ENCODE measurements at regions not wholly inside any gene's neighbourhood (a gene's known extent, or its start where the extent isn't known, plus 50 kb on each side); places are given as distances from the start of the nearest gene placed in this dataset.

GRCh38 chr19:16015805-16016173, 60.5 kb upstream of the TPM4 start:
- Histone ChIP-seq H3K9ac (ENCODE audit: low read depth, low read length) (no peak overlapping the region), H3K9me3 (ENCODE audit: control insufficient read depth, insufficient read depth, low read length) (peaks cover 90% of the 10 kb centered on the region), H3K36me3 (ENCODE audit: control insufficient read depth, insufficient read depth, low read length) (no peaks in the 10 kb centered on the region), H3K4me1 (ENCODE audit: control insufficient read depth, insufficient read depth, low read length) (no peaks in the 10 kb centered on the region), H3K27ac (ENCODE audit: low read depth, low read length) (no peak overlapping the region), H3K27me3 (ENCODE audit: control insufficient read depth, insufficient read depth, low read length) (no peaks in the 10 kb centered on the region), H3K4me3 (ENCODE audit: low read depth, low read length) (no peak overlapping the region)

- no peaks in the 10 kb centered on the region for H3K36me3 ChIP-seq (ENCODE audit: control insufficient read depth, insufficient read depth, low read length)
- no peak overlapping the region for H3K27ac ChIP-seq (ENCODE audit: low read depth, low read length)
- H3K9me3 ChIP-seq (ENCODE audit: control insufficient read depth, insufficient read depth, low read length): peaks cover 87% of the 10 kb centered on the region
- no peak overlapping the region for H3K4me3 ChIP-seq (ENCODE audit: low read depth, low read length)
- no peaks in the 10 kb centered on the region for H3K27me3 ChIP-seq (ENCODE audit: control insufficient read depth, insufficient read depth, low read length)
- no peaks in the 10 kb centered on the region for H3K4me1 ChIP-seq (ENCODE audit: control insufficient read depth, insufficient read depth, low read length)
- H3K9ac ChIP-seq (ENCODE audit: low read depth, low read length): no peak overlapping the region
These were observed 59.8 kb upstream of the TPM4 start for GRCh38 chr19:16016226-16017137.

- Histone ChIP-seq H3K4me3 (ENCODE audit: low read depth, low read length) (no peak overlapping the region), H3K27me3 (ENCODE audit: control insufficient read depth, insufficient read depth, low read length) (no peaks in the 10 kb centered on the region), H3K9me3 (ENCODE audit: control insufficient read depth, insufficient read depth, low read length) (peaks cover 87% of the 10 kb centered on the region), H3K9ac (ENCODE audit: low read depth, low read length) (no peak overlapping the region), H3K36me3 (ENCODE audit: control insufficient read depth, insufficient read depth, low read length) (no peaks in the 10 kb centered on the region), H3K27ac (ENCODE audit: low read depth, low read length) (no peak overlapping the region), H3K4me1 (ENCODE audit: control insufficient read depth, insufficient read depth, low read length) (no peaks in the 10 kb centered on the region)
These were observed 59.2 kb upstream of the TPM4 start for GRCh38 chr19:16017138-16017490.

- Histone ChIP-seq H3K4me1 (ENCODE audit: control insufficient read depth, insufficient read depth, low read length) (no peaks in the 10 kb centered on the region), H3K4me3 (ENCODE audit: low read depth, low read length) (no peak overlapping the region), H3K9ac (ENCODE audit: low read depth, low read length) (no peak overlapping the region), H3K9me3 (ENCODE audit: control insufficient read depth, insufficient read depth, low read length) (peaks cover 78% of the 10 kb centered on the region), H3K27me3 (ENCODE audit: control insufficient read depth, insufficient read depth, low read length) (no peaks in the 10 kb centered on the region), H3K27ac (ENCODE audit: low read depth, low read length) (no peak overlapping the region), H3K36me3 (ENCODE audit: control insufficient read depth, insufficient read depth, low read length) (no peaks in the 10 kb centered on the region)
These were observed 58.1 kb upstream of the TPM4 start for GRCh38 chr19:16018106-16018755.

GRCh38 chr19:16018801-16019551, 57.3 kb upstream of the TPM4 start:
- Histone ChIP-seq H3K4me3 (ENCODE audit: low read depth, low read length) (no peak overlapping the region), H3K9ac (ENCODE audit: low read depth, low read length) (no peak overlapping the region), H3K27ac (ENCODE audit: low read depth, low read length) (no peak overlapping the region), H3K36me3 (ENCODE audit: control insufficient read depth, insufficient read depth, low read length) (no peaks in the 10 kb centered on the region), H3K4me1 (ENCODE audit: control insufficient read depth, insufficient read depth, low read length) (no peaks in the 10 kb centered on the region), H3K9me3 (ENCODE audit: control insufficient read depth, insufficient read depth, low read length) (peaks cover 76% of the 10 kb centered on the region), H3K27me3 (ENCODE audit: control insufficient read depth, insufficient read depth, low read length) (no peaks in the 10 kb centered on the region)

GRCh38 chr19:16019691-16020448, 56.4 kb upstream of the TPM4 start:
- Histone ChIP-seq H3K27me3 (ENCODE audit: control insufficient read depth, insufficient read depth, low read length) (no peaks in the 10 kb centered on the region), H3K9ac (ENCODE audit: low read depth, low read length) (no peak overlapping the region), H3K4me3 (ENCODE audit: low read depth, low read length) (no peak overlapping the region), H3K4me1 (ENCODE audit: control insufficient read depth, insufficient read depth, low read length) (no peaks in the 10 kb centered on the region), H3K36me3 (ENCODE audit: control insufficient read depth, insufficient read depth, low read length) (no peaks in the 10 kb centered on the region), H3K9me3 (ENCODE audit: control insufficient read depth, insufficient read depth, low read length) (peaks cover 73% of the 10 kb centered on the region), H3K27ac (ENCODE audit: low read depth, low read length) (no peak overlapping the region)

GRCh38 chr19:16021796-16022195, 54.5 kb upstream of the TPM4 start:
- no peak overlapping the region for H3K9ac ChIP-seq (ENCODE audit: low read depth, low read length)
- no peak overlapping the region for H3K4me3 ChIP-seq (ENCODE audit: low read depth, low read length)
- peaks cover 58% of the 10 kb centered on the region for H3K9me3 ChIP-seq (ENCODE audit: control insufficient read depth, insufficient read depth, low read length)
- H3K27me3 ChIP-seq (ENCODE audit: control insufficient read depth, insufficient read depth, low read length): no peaks in the 10 kb centered on the region
- no peak overlapping the region for H3K27ac ChIP-seq (ENCODE audit: low read depth, low read length)
- no peaks in the 10 kb centered on the region for H3K4me1 ChIP-seq (ENCODE audit: control insufficient read depth, insufficient read depth, low read length)
- no peaks in the 10 kb centered on the region for H3K36me3 ChIP-seq (ENCODE audit: control insufficient read depth, insufficient read depth, low read length)

- no peak overlapping the region for H3K4me3 ChIP-seq (ENCODE audit: low read depth, low read length)
- no peaks in the 10 kb centered on the region for H3K27me3 ChIP-seq (ENCODE audit: control insufficient read depth, insufficient read depth, low read length)
- H3K27ac ChIP-seq (ENCODE audit: low read depth, low read length): no peak overlapping the region
- no peak overlapping the region for H3K9ac ChIP-seq (ENCODE audit: low read depth, low read length)
- H3K4me1 ChIP-seq (ENCODE audit: control insufficient read depth, insufficient read depth, low read length): no peaks in the 10 kb centered on the region
- H3K36me3 ChIP-seq (ENCODE audit: control insufficient read depth, insufficient read depth, low read length): no peaks in the 10 kb centered on the region
- peaks cover 54% of the 10 kb centered on the region for H3K9me3 ChIP-seq (ENCODE audit: control insufficient read depth, insufficient read depth, low read length)
These were observed 54.0 kb upstream of the TPM4 start for GRCh38 chr19:16022251-16022650.

- no peak overlapping the region for H3K9ac ChIP-seq (ENCODE audit: low read depth, low read length)
- no peaks in the 10 kb centered on the region for H3K4me1 ChIP-seq (ENCODE audit: control insufficient read depth, insufficient read depth, low read length)
- H3K9me3 ChIP-seq (ENCODE audit: control insufficient read depth, insufficient read depth, low read length): peaks cover 49% of the 10 kb centered on the region
- no peaks in the 10 kb centered on the region for H3K27me3 ChIP-seq (ENCODE audit: control insufficient read depth, insufficient read depth, low read length)
- no peak overlapping the region for H3K27ac ChIP-seq (ENCODE audit: low read depth, low read length)
- no peak overlapping the region for H3K4me3 ChIP-seq (ENCODE audit: low read depth, low read length)
- H3K36me3 ChIP-seq (ENCODE audit: control insufficient read depth, insufficient read depth, low read length): no peaks in the 10 kb centered on the region
These were observed 53.6 kb upstream of the TPM4 start for GRCh38 chr19:16022681-16023080.

GRCh38 chr19:16023146-16023915, 53.0 kb upstream of the TPM4 start:
- Histone ChIP-seq H3K9ac (ENCODE audit: low read depth, low read length) (no peak overlapping the region), H3K36me3 (ENCODE audit: control insufficient read depth, insufficient read depth, low read length) (no peaks in the 10 kb centered on the region), H3K9me3 (ENCODE audit: control insufficient read depth, insufficient read depth, low read length) (peaks cover 43% of the 10 kb centered on the region), H3K4me3 (ENCODE audit: low read depth, low read length) (no peak overlapping the region), H3K27me3 (ENCODE audit: control insufficient read depth, insufficient read depth, low read length) (no peaks in the 10 kb centered on the region), H3K27ac (ENCODE audit: low read depth, low read length) (no peak overlapping the region), H3K4me1 (ENCODE audit: control insufficient read depth, insufficient read depth, low read length) (no peaks in the 10 kb centered on the region)
